ENCODE measurements at regions not wholly inside any gene's neighbourhood (a gene's known extent, or its start where the extent isn't known, plus 50 kb on each side); places are given as distances from the start of the nearest gene placed in this dataset.

DNA sequence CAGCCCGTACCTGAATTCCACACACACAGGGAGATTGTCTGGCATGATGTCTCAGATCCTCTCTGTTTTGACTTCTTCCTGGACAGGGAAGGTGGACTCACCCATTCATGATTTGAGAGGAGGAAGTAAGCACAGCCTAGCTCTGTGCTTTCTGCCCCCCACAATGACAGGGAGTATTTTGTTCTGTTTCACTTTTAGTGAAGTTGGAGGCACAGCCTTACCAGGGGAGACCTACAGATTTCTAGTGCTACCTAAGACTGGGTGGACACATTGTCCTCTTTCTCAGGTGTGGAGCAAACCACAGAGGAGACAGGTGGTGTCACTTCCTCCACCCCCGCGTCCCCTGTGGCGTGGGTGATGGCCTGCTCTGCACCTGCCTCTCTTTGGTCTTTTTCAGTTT is 408.6 kb upstream of the PFKP start:
- DNase-seq (ENCODE audit: low read depth in 2 of 2, low spot score in 1 of 2), result no peak

DNA sequence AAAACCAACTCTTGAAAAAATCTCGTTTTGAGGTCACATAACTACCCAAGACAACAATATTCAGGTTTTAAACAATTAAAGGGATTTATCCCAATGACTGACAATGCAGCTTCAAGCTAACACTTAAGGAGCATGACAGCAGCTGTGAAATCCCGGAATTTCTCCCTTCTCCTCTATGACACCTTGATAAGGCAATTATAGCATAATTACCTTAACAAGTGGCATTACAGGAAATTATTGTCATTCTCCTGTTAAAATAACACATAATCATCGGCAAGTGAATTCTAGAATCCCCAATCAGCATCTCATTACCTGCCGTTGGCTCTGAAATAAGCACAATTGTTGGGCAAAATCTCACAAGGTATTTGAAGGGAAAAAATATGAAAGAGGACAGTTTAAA is 417.0 kb upstream of the PFKP start:
- no peak for DNase-seq (ENCODE audit: low read depth in 2 of 2, low spot score in 1 of 2)

DNA sequence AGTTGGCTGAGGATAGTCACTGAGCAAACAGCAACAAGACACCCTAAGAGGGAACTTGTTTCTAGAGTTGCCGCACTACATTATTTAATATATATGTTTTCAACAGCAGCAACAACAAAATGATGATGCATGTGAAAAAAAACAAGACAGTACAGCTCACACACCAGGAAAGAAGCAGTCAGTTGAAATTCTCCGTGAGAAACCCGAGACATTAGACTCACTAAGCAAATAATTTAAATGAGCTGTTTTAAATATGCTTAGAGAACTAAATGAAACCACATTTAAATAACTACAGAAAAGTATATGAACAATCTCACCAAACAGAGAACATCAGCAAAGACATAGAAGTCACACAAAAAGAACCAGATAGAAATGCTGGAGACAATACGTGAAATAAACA is 426.3 kb upstream of the PFKP start:
- no peak for DNase-seq (ENCODE audit: low read depth in 2 of 2, low spot score in 1 of 2)

DNA sequence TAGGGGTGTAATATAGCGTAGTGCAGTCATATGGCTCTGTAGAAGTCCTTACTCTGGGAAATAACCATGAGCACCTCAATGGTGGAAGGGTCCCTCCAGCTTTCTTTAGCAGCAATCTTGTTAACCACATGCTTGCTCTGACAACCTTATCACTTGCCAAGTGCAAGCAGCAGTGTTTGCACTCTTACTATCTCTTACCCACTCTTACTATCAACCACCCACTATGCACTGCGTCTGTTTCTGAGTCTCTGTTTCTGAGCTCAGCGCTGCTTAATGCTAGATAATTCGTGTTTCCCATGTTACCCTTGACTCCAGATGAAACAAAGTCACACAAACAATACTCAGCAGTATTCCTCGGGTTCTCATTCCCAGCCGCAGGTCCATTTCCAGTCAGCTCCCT is 433.7 kb upstream of the PFKP start:
- no peak for DNase-seq (ENCODE audit: low read depth in 2 of 2, low spot score in 1 of 2)

- no peak for DNase-seq (ENCODE audit: low read depth in 2 of 2, low spot score in 1 of 2)
Observed at GRCh38 chr10:2631557-2632205, 435.7 kb upstream of the PFKP start.

DNA sequence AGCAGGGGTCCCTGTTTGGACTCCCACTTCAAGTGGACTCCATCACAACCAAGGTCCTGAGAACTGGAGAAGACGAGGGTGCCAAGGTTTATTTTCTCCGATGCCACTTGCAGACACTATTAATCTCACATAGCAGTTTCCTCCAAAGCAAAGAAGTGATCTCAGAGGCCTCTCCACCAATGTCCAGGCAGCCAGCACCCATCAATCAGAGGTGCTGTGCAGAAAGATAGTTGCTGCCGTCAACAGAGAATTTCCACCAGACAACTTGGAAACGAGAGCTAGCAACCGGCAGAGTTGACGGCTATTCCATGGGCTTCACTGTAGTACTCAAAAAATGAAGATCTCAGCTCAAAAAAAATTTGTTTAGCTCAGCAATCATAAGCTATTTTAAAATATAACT is 438.6 kb upstream of the PFKP start:
- no peak for DNase-seq (ENCODE audit: low read depth in 2 of 2, low spot score in 1 of 2)

DNA sequence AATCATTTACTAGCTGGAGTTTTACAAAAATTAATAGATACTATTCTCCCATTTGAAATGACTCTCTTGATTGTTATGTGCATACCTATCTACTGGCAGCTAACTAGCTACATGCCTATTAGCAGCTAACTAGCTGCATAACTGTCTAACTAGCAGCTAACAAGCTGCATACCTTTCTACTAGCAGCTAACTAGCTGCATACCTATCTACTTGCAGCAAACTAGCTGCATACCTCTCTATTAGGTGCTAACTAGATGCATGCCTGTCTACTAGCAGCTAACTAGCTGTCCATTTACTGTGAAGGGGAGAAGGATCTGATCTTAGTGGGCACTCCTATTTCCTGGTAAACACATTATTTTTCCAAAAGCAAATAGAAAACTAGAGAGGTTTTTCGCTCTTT is 439.4 kb upstream of the PFKP start:
- DNase-seq (ENCODE audit: low read depth in 2 of 2, low spot score in 1 of 2), result no peak

DNA sequence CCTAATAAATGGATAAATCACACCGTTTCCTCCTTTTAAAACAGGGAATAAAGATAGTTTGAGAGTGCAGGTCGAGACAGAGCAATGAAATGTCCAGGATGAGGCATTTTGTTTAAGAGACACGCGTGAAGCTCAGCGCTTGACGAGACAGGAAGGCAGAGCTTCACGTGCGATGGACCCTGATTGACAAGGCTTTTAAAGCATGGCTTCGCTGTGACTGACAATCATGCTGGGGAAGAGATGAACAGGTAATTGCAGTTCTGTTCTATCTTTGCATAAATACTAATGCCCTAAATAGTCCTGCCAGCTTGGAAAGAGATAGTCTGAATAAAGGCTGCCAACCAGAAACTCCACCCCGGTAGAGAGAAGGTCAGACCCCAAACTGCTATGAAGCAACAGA is 442.3 kb upstream of the PFKP start:
- no peak for DNase-seq (ENCODE audit: low read depth in 2 of 2, low spot score in 1 of 2)

DNA sequence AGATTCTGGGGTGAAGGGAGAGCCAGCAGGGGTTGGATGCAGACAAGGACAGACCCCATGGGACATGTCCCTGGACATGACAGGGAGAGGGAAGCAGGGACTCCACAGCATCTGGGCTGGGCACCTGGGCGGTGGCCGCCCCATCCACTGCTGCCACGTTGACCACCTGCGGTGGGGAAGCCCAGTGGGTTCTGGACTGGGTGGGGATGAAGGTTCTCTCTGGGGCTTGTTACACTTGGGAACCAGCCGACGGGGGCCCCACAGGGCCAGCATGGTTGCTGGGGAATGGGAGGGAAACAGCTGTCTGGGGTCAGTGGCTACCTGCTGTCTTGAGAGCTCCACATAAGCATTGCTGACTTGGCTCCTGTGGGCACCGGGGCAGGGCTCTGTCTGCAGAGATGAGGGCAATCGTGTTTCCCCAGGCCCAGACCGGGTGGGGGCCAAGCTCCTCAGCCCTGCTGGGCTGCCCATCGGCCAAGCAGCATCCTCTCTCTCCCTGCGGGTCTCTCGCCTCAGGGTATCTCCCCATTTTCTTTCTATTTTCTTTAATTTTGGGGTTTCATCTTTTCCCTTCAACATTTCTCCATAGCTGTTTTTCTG is 443.6 kb upstream of the PFKP start:
- DNase-seq (ENCODE audit: low read depth in 2 of 2, low spot score in 1 of 2), result no peak

DNA sequence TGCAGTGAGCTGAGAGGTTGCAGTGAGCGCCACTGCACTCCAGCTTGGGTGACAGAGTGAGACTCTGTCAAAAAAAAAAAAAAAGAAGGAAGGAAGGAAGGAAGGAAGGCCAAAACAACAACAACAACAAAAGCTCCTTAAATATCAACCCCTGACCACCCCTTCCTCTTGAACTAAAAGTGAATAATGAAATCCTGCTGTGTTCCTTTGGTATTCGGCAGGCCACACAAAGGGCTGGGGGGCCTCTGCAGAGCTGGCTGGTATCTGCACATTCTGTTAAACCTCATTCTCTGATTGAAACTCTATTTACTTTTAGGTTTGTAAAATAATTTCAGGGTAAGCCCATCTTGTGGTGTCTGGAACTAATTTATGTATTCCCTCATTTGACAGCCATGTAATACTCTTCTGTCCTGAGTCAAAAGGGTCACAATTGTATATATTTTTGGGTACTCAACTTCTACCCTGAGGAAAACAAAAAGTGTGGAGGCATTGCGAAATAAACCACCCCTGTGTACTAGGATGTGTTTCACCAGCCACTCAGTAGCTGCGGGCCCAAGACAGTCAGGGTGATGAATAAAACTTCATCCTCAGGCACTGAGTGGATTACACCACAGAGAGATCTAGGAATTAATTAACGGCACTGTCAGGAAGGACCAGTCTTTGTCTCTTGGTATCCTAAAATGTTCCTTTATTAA is 446.4 kb upstream of the PFKP start:
- no peak for DNase-seq (ENCODE audit: low read depth in 2 of 2, low spot score in 1 of 2)

DNA sequence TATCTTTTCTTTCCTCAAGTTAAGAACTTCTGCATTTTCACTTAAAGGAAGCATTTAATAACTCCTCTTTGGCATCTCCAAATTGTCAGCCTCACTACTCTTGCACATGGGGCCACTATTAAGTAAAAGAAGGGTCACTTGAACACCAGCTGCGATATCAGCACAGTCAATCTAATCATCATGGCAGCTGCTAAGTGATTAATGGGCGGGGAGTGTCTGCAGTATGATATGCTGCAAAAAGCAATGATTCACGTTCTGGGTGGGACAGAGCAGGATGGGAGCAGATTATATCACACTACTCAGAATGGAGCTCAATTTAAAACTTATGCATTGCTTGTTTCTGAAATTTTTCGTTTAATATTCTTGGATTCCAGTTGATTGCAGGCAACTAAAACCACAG is 447.4 kb upstream of the PFKP start:
- no peak for DNase-seq (ENCODE audit: low read depth in 2 of 2, low spot score in 1 of 2)

DNA sequence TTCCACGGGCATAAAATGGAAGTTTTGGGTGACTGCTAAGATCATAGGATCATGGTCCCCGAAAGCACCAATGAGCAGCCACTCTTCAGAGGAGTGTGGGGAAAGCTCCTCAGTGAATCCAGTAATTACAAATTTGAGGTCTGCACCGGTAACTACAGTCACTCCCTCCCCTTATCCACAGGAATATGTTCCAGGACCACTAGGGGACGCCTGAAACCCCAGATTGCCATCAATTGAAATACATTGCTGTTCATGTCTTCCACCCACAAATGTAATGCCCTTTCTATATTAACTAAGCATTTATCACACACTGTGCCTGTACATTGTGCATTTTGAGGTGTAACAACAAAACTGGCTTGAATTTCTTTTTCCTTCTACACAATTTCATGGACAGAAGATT is 447.9 kb upstream of the PFKP start:
- no peak for DNase-seq (ENCODE audit: low read depth in 2 of 2, low spot score in 1 of 2)

DNA sequence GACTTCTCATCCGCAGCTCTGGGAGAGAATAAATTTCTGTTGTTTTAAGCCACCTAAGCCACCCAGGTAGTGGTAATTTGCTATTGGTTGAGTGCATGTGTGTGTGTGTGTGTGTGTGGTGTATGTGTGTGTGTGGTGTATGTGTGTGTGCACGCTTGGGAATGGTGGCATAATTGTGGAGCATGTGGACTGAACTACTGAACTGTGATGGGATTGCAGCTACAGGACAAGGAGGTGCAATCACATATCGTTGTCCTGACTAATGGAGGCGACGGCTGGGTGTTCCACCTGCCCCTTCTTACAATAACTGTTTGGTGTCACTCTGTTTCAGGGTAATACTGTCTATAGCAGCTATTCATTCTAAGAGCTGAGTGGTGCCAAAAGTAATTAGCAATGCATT is 448.7 kb upstream of the PFKP start:
- DNase-seq (ENCODE audit: low read depth in 2 of 2, low spot score in 1 of 2), result no peak

- DNase-seq (ENCODE audit: low read depth in 2 of 2, low spot score in 1 of 2), result no peak
Observed at GRCh38 chr10:2616215-2616614, 451.1 kb upstream of the PFKP start.

GRCh38 chr10:2611603-2612002 is 455.7 kb upstream of the PFKP start:
- no peak for DNase-seq (ENCODE audit: low read depth in 2 of 2, low spot score in 1 of 2)

DNA sequence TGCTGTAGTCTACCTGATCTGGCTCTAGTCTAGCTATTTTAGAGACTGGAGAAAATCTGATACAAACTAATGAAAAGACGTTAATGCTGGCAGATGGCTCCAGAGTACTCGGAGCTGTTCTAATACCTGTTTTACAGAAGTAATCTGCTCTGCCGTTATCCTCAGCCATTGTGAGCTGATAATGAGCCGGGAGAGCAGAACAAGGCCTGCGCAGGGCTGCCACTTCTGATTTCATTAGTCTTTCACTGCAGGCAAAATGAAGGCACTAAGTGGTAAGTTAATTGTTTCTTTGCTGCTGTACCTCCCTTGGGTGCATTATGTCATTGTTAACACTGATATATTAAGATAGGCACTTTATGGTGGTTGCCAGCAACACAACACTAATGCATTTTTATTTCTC is 456.4 kb upstream of the PFKP start:
- no peak for DNase-seq (ENCODE audit: low read depth in 2 of 2, low spot score in 1 of 2)

GRCh38 chr10:2604891-2605290 is 462.5 kb upstream of the PFKP start:
- DNase-seq (ENCODE audit: low read depth in 2 of 2, low spot score in 1 of 2), result no peak

- no peak for DNase-seq (ENCODE audit: low read depth in 2 of 2, low spot score in 1 of 2)
Observed at GRCh38 chr10:2599571-2599970, 467.8 kb upstream of the PFKP start.

GRCh38 chr10:2592360-2593160 is 474.8 kb upstream of the PFKP start:
- no peak for DNase-seq (ENCODE audit: low read depth in 2 of 2, low spot score in 1 of 2)

DNA sequence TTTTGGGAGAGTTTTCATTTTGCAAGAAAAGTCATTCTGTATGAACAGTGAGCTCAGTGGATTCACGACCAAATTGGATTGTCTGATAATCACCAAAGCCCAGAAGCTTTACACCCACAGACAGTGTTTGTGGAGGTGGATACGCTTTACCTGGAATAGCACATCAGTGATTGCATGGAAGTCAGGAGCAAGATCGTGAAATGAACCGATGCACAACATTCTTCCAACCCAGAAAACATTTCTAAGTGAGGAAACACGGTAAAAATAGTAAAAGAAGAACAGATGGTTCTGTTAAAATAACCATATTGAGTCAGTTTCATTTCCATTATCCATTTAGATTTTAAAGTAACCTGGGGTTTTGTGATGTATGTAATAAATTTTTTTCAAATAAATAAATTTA is 478.2 kb upstream of the PFKP start:
- no peak for DNase-seq (ENCODE audit: low read depth in 2 of 2, low spot score in 1 of 2)

DNA sequence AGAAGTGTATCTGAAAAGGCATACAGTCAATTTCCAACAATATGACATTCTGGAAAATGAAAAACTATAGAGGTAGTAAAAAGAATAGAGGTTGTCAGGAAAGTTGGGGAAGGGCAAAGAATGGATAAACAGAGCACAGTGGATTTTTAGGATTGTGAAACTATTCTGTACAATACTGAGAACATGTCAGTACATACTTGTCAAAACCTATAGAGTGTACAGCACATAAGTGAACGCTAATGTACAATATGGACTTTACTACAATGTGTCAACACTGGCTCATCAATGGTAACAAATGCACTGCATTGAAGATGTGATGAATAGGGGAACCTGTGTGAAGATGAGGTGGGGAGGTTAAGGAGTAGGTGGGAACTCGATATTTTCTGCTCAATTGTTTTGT is 483.0 kb upstream of the PFKP start:
- DNase-seq (ENCODE audit: low read depth in 2 of 2, low spot score in 1 of 2), result no peak

GRCh38 chr10:2576892-2577291 is 490.5 kb upstream of the PFKP start:
- no peak for DNase-seq (ENCODE audit: low read depth in 2 of 2, low spot score in 1 of 2)
